ENCODE measurements at regions not wholly inside any gene's neighbourhood (a gene's known extent, or its start where the extent isn't known, plus 50 kb on each side); places are given as distances from the start of the nearest gene placed in this dataset.

DNA sequence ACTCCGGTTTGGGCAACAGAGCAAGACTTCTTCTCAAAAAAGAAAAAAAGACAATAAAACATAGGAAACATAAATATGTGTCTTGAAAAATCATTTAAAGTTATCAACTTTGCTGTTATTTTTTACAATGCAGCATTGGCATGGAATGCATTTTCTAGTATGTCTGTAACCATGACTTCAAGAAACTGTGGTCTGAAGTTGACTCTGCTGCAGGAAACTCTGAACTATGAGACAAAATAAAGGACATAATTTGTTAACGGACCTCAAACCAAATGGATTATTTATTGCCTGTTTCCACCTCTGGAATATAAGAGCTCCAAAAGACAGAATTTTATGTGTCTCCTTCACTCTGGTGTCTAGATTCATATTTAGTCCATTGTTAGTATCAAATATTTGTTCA is 79.1 kb downstream of the TRIB2 start:
- DNase-seq (ENCODE audit: extremely low read depth in 1 of 2, low read depth in 1 of 2): no peak

DNA sequence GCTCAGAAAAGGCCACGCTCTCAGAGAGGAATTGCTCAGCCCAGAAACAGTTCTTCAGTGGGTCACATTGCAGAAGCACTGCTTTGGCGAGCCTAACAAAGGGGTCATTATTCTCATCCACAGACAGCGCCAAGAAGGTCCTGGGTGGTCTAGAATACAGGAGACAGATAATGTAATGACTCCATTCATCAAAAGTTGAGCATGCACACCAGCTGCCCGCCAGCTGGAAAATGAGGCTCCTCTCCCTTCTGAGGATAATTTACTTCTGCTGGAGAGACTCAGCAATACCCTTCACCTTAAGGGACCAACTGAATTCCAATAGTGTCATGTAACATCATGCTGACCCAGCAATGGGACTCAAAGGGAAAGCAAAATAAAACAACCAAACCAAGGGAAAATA is 79.9 kb downstream of the TRIB2 start:
- DNase-seq (ENCODE audit: extremely low read depth in 1 of 2, low read depth in 1 of 2): no peak

DNA sequence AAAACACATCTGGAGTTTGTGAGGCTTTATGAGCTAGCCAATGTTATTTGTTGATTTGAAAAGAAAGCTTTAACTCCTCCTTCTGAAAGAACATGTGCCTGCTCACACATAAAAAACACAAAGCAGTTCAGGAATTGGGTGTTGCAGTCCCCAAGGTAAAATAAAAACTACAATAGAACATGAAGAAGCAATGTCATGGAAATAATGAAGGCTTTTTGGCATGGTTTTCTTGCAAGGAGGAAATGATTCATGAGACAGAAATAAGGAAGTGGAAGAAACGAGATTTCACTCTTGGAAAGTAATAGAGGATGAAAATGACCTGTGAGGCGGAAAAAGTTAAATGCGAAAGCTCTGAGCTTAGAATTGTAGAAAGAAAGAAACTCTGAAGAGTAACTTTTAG is 81.1 kb downstream of the TRIB2 start:
- no peak for DNase-seq (ENCODE audit: extremely low read depth in 1 of 2, low read depth in 1 of 2)

DNA sequence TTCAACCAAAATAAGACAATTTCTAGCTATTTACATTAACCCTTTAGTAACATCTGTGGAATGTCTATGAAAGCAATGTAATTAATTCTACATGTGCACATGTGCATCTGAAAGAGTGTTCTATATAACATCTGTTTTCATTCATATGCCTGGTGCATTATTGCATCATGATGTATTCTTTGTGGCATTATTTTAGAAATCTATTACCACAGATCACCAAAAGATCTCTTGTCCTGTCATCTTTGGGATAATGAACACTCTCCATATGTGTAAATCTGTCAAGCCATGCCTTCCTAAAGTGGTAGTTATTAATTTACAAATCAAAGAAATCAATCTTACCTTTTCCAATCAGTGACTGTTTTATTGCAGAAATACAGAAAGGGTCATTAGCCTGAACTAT is 86.9 kb downstream of the TRIB2 start:
- no peak for DNase-seq (ENCODE audit: extremely low read depth in 1 of 2, low read depth in 1 of 2)

DNA sequence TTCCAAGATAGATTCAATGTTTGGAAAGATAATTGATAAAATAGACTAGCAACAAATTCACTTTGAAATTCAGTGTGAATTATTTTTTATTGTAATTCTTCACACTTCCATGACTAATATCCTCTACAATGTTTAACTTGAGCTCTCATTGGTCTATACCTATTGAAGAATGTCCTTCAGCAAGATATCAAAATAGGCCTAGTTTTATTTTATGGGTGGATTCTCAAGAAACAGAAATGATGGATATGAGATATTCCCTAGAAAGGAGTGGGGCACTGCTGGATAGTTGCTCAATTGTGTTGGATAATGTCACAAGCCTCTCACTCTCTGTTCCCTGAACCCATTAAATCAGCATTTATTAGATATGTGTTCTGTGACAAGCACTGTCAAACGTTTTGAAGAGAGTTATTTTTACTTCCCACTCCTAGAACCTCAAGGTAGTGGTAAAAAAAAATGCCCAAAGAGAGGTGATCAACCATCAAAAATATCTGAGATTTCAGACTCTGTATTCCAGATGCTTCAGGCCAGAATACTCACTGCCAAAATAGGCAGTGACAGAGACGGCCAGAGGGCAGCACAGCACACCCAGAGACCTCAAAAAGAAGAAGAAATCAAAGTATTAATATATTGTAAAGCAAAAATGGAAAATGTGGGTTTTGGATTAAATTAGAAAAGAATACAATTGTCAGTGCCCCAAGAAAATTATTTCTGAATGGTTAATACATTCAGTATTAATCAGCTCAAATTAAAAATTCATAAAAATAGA is 87.5 kb downstream of the TRIB2 start:
- DNase-seq (ENCODE audit: extremely low read depth in 1 of 2, low read depth in 1 of 2): no peak

DNA sequence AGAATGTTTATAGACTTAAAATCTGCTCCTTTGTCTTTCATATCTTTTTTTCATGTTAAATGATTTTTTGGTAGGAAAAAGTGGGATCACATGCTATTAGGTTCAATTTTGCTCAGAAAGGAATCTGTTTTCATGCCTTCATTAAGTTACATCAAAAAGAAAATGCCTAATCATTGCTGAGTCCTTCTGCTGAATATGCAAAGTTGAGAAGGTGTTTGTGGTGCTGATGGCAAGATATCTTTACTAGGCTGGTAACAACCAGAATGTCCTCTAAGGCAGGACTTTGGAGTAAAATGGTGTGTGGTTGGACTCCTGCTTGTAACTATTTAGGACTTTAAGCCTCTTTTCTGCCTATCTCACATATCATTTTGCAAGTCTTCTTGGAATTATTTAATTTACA is 88.3 kb downstream of the TRIB2 start:
- DNase-seq (ENCODE audit: extremely low read depth in 1 of 2, low read depth in 1 of 2): no peak

DNA sequence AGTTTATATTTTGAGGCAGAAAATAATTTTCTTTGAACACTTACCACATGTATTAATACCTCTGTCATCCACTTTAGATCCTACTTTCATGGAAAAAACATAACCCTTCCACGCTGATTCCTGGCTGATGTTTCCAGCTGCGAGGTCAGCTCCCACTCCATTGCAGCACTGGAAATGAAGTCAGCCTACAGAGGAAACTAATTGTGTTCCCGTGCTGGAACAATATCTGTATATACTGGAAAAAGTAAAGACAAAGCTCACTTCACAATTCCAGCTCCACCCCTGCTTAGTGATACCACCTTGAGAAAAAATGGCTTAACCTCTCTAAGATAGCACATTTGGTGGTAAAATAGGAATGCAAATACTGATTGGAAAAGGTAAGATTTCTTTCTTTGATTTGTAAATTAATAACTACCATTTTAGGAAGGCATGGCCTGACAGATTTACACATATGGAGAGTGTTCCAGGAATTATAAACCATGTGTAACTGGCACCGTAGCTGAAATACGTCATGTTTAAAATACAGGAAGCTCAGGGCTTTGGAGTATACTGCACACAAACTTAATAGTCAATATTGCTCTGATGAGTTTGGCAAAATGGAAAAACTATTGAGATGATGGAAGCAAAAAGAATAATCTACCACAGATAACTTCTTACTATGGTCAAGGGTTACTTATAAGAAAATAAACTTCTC is 90.0 kb downstream of the TRIB2 start:
- no peak for DNase-seq (ENCODE audit: extremely low read depth in 1 of 2, low read depth in 1 of 2)

DNA sequence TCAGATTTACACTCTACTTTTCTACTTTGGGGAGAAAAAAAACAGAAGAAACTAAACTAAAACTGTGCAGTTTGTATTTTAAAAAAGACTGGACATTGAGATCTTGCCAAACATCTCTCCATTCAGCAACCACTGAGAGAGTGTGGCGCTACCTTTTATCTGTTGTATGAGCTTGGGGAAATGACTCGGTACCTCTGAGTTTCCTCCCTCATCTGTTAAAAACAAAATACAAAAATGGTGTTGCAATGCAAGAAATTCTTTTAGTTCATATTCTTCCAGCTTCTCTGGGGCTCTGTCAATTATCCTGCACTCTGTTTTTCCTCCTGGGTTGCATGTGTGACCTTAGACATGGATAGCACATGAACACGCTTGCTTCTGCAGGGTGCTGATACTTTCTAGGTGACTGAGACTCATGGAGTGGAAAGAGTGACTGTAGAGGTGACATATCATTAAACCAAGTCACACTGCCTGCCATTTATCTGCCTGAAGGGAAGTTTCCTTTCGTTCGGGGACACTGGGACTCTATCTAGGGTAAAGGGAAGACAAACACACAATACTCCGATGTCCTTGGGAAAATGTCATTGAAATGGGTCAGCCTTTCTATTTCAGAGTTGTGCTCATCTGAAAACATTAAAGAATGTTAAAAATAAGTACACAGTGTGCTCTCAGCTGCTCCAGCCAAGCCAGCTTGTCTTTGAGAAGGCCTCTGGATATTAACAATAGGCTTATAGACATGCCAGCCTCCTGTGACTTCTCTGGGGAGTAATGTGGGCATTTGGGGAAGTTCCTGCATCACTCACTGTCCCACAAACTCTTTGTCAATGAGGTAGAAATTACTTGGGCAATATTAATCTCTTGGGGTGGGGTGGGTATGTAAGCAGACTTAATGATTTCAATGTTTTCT is 91.4 kb downstream of the TRIB2 start:
- DNase-seq (ENCODE audit: extremely low read depth in 1 of 2, low read depth in 1 of 2): no peak

DNA sequence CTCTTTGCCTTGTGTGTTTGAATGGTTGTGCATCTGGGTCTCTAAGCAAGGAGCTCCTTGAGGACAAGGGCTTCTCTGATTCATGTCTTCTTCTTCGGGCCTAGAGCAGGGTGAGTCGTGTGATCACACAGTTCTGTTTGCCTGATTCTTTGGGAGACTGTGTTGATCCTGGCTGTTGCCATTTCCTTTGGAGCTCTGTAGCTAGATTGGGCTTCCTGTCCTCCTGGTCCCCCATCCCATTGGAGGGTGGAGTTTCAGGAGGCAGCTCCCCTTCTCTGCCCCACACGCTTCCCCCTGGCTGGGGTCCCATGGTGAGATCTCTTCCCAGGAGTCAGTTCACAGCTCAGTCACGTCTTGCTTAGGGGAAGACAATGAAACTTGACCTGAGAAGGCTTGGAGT is 92.8 kb downstream of the TRIB2 start:
- no peak for DNase-seq (ENCODE audit: extremely low read depth in 1 of 2, low read depth in 1 of 2)

DNA sequence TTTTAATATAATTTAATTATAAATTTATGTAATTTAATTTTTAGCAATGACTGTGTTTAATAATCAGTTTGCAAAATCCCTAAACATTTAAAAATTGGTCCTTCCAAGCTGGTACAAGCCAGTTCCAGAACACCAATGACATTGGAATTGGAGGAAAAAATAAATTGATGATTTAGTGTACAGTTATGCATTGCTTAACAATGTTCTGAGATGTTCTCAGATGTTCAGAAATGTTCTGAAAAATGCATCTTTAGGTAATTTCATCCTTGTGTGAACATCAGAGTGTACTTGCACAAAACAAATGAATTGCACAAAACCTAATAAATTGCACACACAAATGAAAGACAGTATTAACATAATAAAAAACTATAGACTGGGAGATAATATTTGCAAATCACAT is 95.2 kb downstream of the TRIB2 start:
- no peak for DNase-seq (ENCODE audit: extremely low read depth in 1 of 2, low read depth in 1 of 2)

DNA sequence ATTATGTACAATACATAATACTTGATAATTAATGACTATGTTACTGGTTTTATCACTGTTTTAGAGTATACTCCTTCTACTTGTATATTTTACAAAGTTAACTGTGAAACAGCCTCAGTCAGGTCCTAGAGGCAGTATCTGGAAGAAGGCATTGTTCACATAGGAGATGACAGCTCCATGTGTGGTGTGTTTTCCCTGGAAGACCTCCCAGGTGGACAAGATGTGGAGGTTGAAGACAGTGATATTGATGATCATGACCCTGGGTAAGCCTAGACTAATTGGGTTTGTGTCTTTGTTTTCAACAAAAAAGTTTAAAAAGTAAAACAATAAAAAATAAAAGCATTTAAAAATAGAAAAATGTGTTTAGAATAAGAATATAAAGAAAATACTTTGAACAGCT is 96.4 kb downstream of the TRIB2 start:
- no peak for DNase-seq (ENCODE audit: extremely low read depth in 1 of 2, low read depth in 1 of 2)

DNA sequence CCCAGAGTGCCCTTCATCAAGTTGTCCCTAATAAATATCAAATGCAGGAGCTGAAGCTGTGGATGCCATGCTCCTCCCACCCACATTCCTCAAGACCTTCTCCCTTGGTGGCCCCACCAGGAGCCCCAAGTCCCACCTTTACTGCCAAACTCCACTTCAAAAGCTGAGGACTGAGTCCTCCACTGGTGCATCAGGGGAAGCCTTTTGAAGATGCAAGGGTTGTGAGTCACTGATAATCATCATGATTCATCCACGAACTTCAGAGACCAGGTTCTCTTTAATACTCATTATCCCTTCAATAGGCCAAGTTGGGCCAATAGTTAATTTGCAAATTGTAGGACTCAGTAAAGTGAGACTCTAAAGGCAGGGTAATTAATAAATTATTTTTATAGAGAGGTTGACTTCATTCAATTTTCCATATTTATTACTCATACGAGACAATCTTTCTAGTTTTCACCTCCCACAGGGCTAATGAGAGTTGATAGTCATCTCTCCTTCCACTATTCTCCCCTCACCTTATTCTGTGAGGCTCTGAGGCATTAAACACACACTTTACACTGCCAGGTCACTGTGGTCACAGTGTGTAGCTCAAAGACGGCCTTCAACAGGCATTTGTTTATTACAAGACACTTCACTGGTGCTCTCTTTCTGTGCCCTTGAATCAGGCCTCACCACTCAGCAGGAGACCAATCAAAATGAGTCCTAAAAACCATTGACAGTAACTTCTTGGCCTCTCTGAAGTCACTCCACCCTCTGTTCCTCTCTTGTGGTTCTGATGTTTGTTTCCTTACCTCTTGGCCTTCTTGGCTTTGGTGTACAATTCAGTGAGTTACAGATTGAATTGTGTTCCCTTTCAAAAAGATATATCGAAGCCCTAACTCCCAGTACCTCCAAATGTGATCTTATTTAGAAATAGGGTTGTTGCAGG is 99.9 kb downstream of the TRIB2 start:
- no peak for DNase-seq (ENCODE audit: extremely low read depth in 1 of 2, low read depth in 1 of 2)

DNA sequence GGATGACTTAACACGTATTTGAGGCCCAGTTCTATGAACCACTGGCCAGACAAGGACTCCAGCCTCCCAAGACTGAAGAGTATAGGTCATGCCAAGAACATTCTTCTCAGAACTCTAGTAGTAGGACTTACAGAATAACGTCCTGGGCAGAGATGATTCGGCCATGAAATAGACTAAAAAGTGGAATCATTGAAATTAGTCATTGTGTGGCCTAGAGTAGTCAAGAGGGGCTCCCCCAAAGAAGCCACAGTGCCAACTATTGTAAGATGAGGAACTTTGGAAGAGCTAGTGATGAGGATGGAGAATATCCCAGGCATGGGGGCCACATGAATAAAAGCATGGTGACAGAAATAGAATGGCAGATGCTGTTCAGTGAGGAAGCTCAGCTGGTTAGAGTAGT is 101.1 kb downstream of the TRIB2 start:
- no peak for DNase-seq (ENCODE audit: extremely low read depth in 1 of 2, low read depth in 1 of 2)

DNA sequence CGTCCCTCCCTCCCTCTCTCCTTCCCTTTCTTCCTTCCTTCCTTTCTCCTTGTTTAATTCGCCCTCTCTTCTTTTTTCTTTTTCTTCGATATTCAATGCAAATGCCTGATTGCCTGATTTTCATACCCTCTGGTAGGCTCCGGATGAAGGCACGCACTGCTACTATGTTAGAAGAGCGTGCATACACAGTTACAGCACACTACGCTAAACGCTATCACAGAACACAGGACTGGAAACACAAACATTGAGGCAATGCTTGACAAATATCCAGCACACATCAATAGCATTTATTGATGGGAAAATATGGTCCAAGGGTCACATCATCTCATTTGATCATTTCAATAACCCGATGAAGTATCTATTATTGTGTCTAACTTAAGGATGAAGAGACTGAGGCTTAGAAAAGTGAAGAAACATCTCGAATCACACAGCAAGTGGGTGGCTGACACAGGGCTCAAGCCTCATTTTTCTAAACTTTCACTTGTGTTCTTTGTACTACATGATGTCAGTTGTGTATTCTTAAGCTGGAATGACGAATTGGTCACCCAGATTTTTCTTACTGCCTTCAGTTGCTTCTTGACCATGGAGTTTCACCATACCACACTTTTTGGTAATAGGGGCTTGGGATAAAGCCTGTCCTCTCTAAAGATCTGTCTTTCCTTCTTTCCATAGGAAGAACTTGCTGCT is 101.8 kb downstream of the TRIB2 start:
- DNase-seq (ENCODE audit: extremely low read depth in 1 of 2, low read depth in 1 of 2): no peak

DNA sequence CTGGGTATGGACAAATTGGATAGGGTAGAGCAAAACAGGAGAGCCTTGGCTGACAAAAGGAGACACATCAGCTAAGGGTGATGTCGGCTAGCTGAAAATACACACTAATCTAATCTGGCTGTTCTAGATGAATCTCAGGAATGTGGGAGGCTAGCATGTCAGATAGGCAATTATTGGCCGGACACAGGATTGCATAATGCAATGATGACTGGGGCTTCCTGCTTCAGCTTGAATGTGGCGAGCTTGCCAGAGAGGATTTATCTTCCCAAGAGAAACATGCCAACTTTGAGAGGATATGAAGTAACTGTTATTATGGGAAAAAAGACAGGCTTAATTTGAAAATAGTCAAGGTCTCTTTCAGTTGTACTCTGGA is 102.4 kb downstream of the TRIB2 start:
- DNase-seq (ENCODE audit: extremely low read depth in 1 of 2, low read depth in 1 of 2): no peak

DNA sequence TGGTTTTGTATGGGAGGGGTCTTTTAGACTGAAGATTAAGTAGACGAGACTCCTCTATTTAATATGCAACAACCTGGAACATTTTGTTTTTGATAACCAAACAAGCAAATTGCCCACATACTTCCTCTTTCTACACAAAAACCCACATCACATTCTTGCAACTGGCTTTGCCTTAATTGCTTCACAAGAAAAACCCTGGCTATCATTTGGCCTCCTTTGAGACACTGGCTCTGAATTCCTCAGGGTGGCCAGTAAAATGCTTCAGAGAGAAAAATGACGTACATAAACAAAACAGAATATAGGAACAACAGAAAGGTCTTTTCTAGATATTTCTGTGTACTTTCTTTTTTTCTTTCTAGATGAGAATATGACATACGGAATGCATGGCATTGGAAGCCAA is 103.0 kb downstream of the TRIB2 start:
- DNase-seq (ENCODE audit: extremely low read depth in 1 of 2, low read depth in 1 of 2): no peak

DNA sequence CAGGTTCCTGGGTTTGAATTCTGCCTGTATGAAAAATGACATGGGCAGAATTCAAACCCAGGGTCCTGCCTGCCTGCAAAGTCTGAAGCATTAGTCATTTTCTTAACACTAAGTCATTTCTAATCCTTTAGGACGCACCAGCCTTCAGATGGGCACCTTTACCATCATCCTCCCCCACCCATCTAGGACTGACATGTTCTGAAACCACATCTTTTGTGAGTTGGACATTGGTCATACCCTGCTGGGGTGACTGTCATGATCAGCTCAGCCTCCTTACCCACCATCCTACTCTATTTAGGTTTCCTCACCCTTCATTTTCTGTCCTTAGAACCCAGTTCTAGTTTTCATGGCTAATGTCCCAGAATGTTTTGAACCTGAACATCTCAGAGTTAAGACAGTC is 104.9 kb downstream of the TRIB2 start:
- no peak for DNase-seq (ENCODE audit: extremely low read depth in 1 of 2, low read depth in 1 of 2)

DNA sequence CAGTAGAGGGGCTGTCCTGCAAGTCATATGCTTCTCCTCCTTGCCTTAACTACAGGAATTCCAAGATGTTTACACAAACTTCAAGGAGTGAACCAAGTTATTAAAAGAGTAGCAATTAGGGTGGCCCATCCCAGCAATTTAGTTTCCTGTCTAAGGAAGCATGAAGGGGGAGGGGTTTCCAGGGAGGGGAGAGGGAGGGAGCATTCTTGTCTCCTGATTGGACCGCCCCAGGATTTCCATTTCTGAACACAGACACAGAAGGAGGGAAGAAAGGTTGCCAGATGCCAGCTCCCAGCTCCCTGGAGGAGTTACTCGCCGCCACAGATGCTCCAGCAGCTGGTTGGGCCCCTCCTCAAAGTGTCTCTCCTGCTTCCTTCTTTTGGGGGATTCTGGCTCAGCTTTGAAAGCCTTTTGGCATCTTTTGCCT is 107.6 kb downstream of the TRIB2 start:
- DNase-seq (ENCODE audit: extremely low read depth in 1 of 2, low read depth in 1 of 2): no peak

DNA sequence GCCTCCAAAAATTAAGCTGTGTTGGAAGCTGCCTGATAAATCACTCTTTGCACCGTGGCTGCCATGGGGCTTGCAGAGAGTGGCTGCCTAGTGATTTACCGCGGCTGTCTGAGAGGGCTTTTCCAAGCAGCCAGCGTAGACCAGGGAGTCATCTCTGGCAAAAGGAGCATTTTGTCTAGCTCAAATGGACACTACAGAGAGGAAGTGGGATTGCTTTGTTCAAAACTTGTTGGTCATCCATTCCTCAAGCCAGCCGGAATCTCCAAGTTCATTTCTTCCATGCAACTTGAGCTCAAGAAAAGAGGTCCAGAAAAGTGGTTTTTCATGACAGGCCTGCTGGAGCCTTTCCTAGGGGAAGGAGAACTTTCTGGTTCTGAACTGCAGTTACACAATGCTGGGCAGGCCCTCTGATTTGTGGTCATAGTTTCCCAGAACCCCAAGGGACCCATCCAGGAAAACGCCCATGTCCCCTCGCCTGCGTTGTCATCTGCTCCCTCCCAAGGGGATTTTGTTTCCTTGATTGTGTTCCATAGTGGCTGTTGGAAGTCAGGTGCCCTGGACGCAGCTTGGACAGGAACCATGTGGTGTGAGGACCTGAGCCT is 108.1 kb downstream of the TRIB2 start:
- no peak for DNase-seq (ENCODE audit: extremely low read depth in 1 of 2, low read depth in 1 of 2)

DNA sequence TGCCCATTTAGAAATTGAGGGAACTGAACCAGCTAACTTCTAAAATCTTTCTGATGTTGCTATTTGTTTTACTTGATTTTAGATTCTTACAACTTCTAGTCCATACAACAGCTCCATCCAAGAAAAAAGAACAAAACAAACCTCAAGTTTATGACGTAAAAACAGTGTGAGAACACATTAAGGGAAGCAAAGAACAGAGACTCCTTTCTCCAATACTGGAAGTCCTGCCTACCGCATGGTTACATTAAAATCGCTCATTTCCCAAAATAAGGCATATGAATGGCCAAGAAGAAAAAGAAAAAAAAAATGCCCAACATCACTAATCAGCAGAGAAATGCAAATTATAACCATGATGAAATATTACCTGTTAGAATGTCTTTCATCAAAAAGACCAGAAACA is 110.0 kb downstream of the TRIB2 start:
- DNase-seq (ENCODE audit: extremely low read depth in 1 of 2, low read depth in 1 of 2): no peak
